GM12878 (cell line): ENCODE measurements at regions not wholly inside any gene's neighbourhood (a gene's known extent, or its start where the extent isn't known, plus 50 kb on each side); places are given as distances from the start of the nearest gene placed in this dataset.

ENCODE experiments used
- ATAC-seq: fragments of 200-7000 bp; cut with Tn5 transposase; 3 replicates; pipeline ENCODE4 v1.9.1; 2020; ENCODE audit warnings: mild to moderate bottlenecking, moderate library complexity
- BruUV-seq: library from RNA; stranded (reverse); fragments of 400-500 nt; replicated peaks from 2 replicates; lab custom pipeline; 2021; lab: Mats Ljungman, UMichigan
- CTCF ChIA-PET: fragments of 300-600 bp; sonication (Branson Sonifier 250); formaldehyde crosslinking; extraction: SDS; loops from one replicate; lab custom pipeline; 2021; ENCODE audit warnings: inconsistent platforms; lab: Yijun Ruan, JAX
- POLR2A ChIA-PET: fragments of 350-600 bp; formaldehyde crosslinking; extraction: SDS; loops from one replicate; lab custom pipeline; 2021; ENCODE audit warnings: inconsistent platforms; lab: Charles Lee
- RAD21 ChIA-PET: fragments of 300-600 bp; sonication (Branson Sonifier 250); formaldehyde crosslinking; loops from one replicate; lab custom pipeline; 2023; ENCODE audit warnings: antibody characterized with exemption; ENCODE audit not compliant: unreplicated experiment; lab: Charles Lee
- SMC1A ChIA-PET: fragments of 300-600 bp; sonication (Branson Sonifier 250); formaldehyde crosslinking; loops from one replicate; lab custom pipeline; 2023; ENCODE audit not compliant: unreplicated experiment, uncharacterized antibody; lab: Charles Lee
- DNase-seq: peaks from one replicate; pipeline ENCODE4 v3.0.0-alpha.2; 2011; ENCODE audit warnings: low read depth, low spot score
- FAIRE-seq: peaks from 3 replicates; lab custom pipeline; 2011; peaks lifted over from hg19 to GRCh38; lab: Jason Lieb, UNC
- H2AFZ ChIP-seq: 2 replicates; pipeline ENCODE4 v1.6.0; 2011; ENCODE audit warnings: low read depth, low read length, control low read depth; ENCODE audit not compliant: control insufficient read depth
- H3K27ac ChIP-seq: 2 replicates; pipeline ENCODE4 v1.5.1; 2011; ENCODE audit warnings: control low read depth; ENCODE audit not compliant: control insufficient read depth, insufficient read depth
- H3K27me3 ChIP-seq, 2 experiments: replicated peaks in 1 of 2; 2 replicates each; pipeline versions ENCODE4 v1.6.0 to v1.6.1; 2011; ENCODE audit warnings: low read length in 1 of 2; ENCODE audit not compliant: control insufficient read depth in 2 of 2, insufficient read depth in 2 of 2
- H3K36me3 ChIP-seq, 2 experiments: 2 replicates each; pipeline ENCODE4 v1.5.1; 2011; ENCODE audit warnings: low read length in 1 of 2; ENCODE audit not compliant: control insufficient read depth in 2 of 2, insufficient read depth in 2 of 2
- H3K4me1 ChIP-seq: 2 replicates; pipeline ENCODE4 v1.6.1; 2011; ENCODE audit warnings: mild to moderate bottlenecking, low read length, moderate library complexity, mixed read lengths; ENCODE audit not compliant: control insufficient read depth, insufficient read depth
- H3K4me2 ChIP-seq: 2 replicates; pipeline ENCODE4 v1.6.0; 2011; ENCODE audit warnings: control low read depth; ENCODE audit not compliant: control insufficient read depth, insufficient read depth
- H3K4me3 ChIP-seq: fragments of 200-600 bp; sonication (generic); 2 replicates; pipeline ENCODE4 v1.5.1; 2016
- H3K79me2 ChIP-seq: 2 replicates; pipeline ENCODE4 v1.6.0; 2011; ENCODE audit warnings: low read length; ENCODE audit not compliant: control insufficient read depth, insufficient read depth
- H3K9ac ChIP-seq: 2 replicates; pipeline ENCODE4 v1.8.0; 2011; ENCODE audit warnings: low read length, control low read depth, mixed read lengths; ENCODE audit not compliant: control insufficient read depth, insufficient read depth
- H3K9me3 ChIP-seq: replicated peaks from 3 replicates; pipeline ENCODE4 v1.5.1; 2011; ENCODE audit warnings: mild to moderate bottlenecking, low read length; ENCODE audit not compliant: control insufficient read depth, insufficient read depth
- H4K20me1 ChIP-seq: 2 replicates; pipeline ENCODE4 v1.6.0; 2011; ENCODE audit not compliant: control insufficient read depth, insufficient read depth
- BCL11A ChIP-seq: IDR thresholded peaks from 2 replicates; pipeline ENCODE4 v1.6.1; 2011; ENCODE audit warnings: low read depth, low read length
- CEBPB ChIP-seq, 2 experiments: fragments of 150-350 bp in 1 of 2; IDR thresholded peaks; 2 replicates each; pipeline ENCODE4 v1.6.1; 2012 to 2014; ENCODE audit warnings: low read depth in 2 of 2, low read length in 2 of 2, borderline replicate concordance in 1 of 2, inconsistent platforms in 1 of 2
- DPF2 ChIP-seq: fragments of 450-650 bp; IDR thresholded peaks from 2 replicates; pipeline ENCODE4 v1.6.1; 2017; ENCODE audit warnings: mild to moderate bottlenecking
- EP300 ChIP-seq, 2 experiments: fragments of 150-350 bp in 1 of 2; IDR thresholded peaks; 2 replicates each; pipeline ENCODE4 v1.6.1; 2011 to 2012; ENCODE audit warnings: low read depth in 2 of 2, low read length in 2 of 2, borderline replicate concordance in 1 of 2, improper control_type of control experiment in 1 of 2, inconsistent platforms in 1 of 2; ENCODE audit not compliant: control insufficient read depth in 1 of 2
- ESRRA ChIP-seq: IDR thresholded peaks from 2 replicates; pipeline ENCODE4 v1.6.1; 2012; ENCODE audit warnings: mild to moderate bottlenecking, low read length, improper control_type of control experiment
- FOS ChIP-seq: IDR thresholded peaks from 3 replicates; pipeline ENCODE4 v1.6.1; 2011; ENCODE audit warnings: borderline replicate concordance; ENCODE audit not compliant: insufficient read length; ENCODE audit errors: extremely low read depth
- HDAC2 ChIP-seq: fragments of 200-600 bp; sonication (generic); IDR thresholded peaks from 2 replicates; pipeline ENCODE4 v1.6.1; 2017
- IKZF1 ChIP-seq: fragments of 450-650 bp; conservative IDR thresholded peaks from 2 replicates; pipeline ENCODE4 v1.6.1; 2017; ENCODE audit warnings: antibody characterized with exemption, mild to moderate bottlenecking
- KAT2A ChIP-seq: conservative IDR thresholded peaks from 2 replicates; pipeline ENCODE4 v1.6.1; 2011; ENCODE audit warnings: low read depth, low read length; ENCODE audit not compliant: control insufficient read depth
- MEF2A ChIP-seq: IDR thresholded peaks from 2 replicates; pipeline ENCODE4 v1.6.1; 2011; ENCODE audit warnings: low read depth, mild to moderate bottlenecking, low read length, moderate library complexity; ENCODE audit not compliant: insufficient read depth
- NFYA ChIP-seq: IDR thresholded peaks from 2 replicates; pipeline ENCODE4 v1.6.1; 2011; ENCODE audit warnings: low read depth, mild to moderate bottlenecking, low read length, improper control_type of control experiment, borderline replicate concordance
- POLR2A ChIP-seq: IDR thresholded peaks from 2 replicates; pipeline ENCODE4 v1.6.1; 2011; ENCODE audit warnings: low read depth, mild to moderate bottlenecking, low read length
- SMAD5 ChIP-seq: IDR thresholded peaks from 2 replicates; pipeline ENCODE4 v1.6.1; 2016; ENCODE audit warnings: antibody characterized with exemption, low read depth
- TAF1 ChIP-seq: IDR thresholded peaks from 2 replicates; pipeline ENCODE4 v1.6.1; 2011; ENCODE audit warnings: mild to moderate bottlenecking, low read depth, low read length, borderline replicate concordance
- ZBTB11 ChIP-seq: fragments of 450-650 bp; formaldehyde crosslinking; IDR thresholded peaks from 2 replicates; pipeline ENCODE4 v1.5.0; 2022; ENCODE audit warnings: mild to moderate bottlenecking, missing genetic modification characterization
- ZBTB33 ChIP-seq: fragments of 450-650 bp; IDR thresholded peaks from 2 replicates; pipeline ENCODE4 v1.6.1; 2017; ENCODE audit warnings: mild to moderate bottlenecking
- ZNF274 ChIP-seq: IDR thresholded peaks from one replicate; pipeline ENCODE4 v1.8.0; 2011; ENCODE audit not compliant: insufficient read length, insufficient read depth
- WGBS: methylation state at CpG from one replicate; pipeline ENCODE4 v1.1.6; 2016; ENCODE audit warnings: low lambda C conversion rate; ENCODE audit not compliant: insufficient replicate concordance, insufficient coverage; ENCODE audit errors: missing lambda C conversion rate; 5-methylcytosine and 5-hydroxymethylcytosine counted together
- in situ Hi-C: fragments of 300-500 bp; cut with MboI; formaldehyde crosslinking; loops from 9 replicates; pipeline ENCODE4 v1.14.3; 2018; ENCODE audit warnings: mixed read lengths
- intact Hi-C: fragments of 100-400 bp; cut with micrococcal nuclease; formaldehyde crosslinking; loops from one replicate; pipeline ENCODE4 v1.14.2; 2022; ENCODE audit not compliant: unreplicated experiment
- TF ChIP-seq, protein P1 (sequence below): fragments of 450-650 bp; IDR thresholded peaks from 2 replicates; pipeline ENCODE4 v1.6.1; 2017; ENCODE audit warnings: mild to moderate bottlenecking, moderate library complexity

DNA sequence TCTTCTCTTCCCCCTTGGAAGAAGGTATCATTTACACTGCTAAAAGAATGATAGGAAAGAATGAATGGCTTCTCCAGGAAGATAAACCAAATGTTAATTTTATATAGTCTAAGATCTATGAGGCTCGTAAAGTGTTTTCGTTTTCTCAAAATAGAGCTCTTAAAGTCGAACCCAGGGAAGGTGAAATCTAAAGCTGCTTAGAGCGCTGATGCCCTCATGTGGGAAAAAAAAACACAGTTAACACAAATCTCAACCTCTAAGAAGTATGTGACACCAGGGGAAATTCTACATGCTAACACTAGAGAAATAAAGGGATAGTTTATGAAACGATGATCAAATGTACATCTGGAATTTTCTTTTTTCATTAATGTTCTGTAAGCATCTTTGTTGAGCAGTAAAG is 257.9 kb downstream of the RASEF start:
- SMC1A ChIA-PET = interaction anchor here (1.3 kb wide), 1 partner anchor 15 kb away, joined by 3 read pairs; no protein-coding TSS in a partner anchor

More for the DNA sequence above, 257.9 kb downstream of the RASEF start:
- WGBS = 1% methylated on average over 5 of the region's 5 CpGs
- RAD21 ChIA-PET = no interaction called here
- Histone ChIP-seq H3K9ac (no peak overlapping the region), H3K4me3 (no peak overlapping the region), H3K9me3 (no peaks in the 10 kb centered on the region), H2AFZ (no peak overlapping the region), H3K79me2 (no peaks in the 10 kb centered on the region), H3K27ac (no peak overlapping the region), H3K4me1 (no peaks in the 10 kb centered on the region), H3K4me2 (no peak overlapping the region), H3K27me3 (no peaks in the 10 kb centered on the region), H4K20me1 (no peaks in the 10 kb centered on the region), H3K36me3 (no peaks in the 10 kb centered on the region)
- intact Hi-C loops (no loop called here), in situ Hi-C loops (no loop called here)
- FAIRE-seq (no peak), ATAC-seq (no peak), DNase-seq (no peak)
- POLR2A ChIA-PET = no interaction called here
- TF ChIP-seq ZNF274 (no peak), CEBPB (IDR thresholded peaks at IDR 0.05; ENCODE audit: borderline replicate concordance in 1 of 2, low read depth in 2 of 2, low read length in 2 of 2) (no peak), NFYA (no peak), MEF2A (no peak), SMAD5 (no peak), FOS (no peak), IKZF1 (no peak), ZBTB11 (CRISPR knock-in tag) (no peak), EP300 (IDR thresholded peaks at IDR 0.05; ENCODE audit: borderline replicate concordance in 1 of 2, control insufficient read depth in 1 of 2, low read depth in 2 of 2, low read length in 2 of 2) (no peak), HDAC2 (no peak), BCL11A (no peak), ESRRA (no peak), KAT2A (no peak), TAF1 (no peak), DPF2 (no peak), POLR2A (no peak), ZBTB33 (no peak)
- TF ChIP-seq, protein P1, sequence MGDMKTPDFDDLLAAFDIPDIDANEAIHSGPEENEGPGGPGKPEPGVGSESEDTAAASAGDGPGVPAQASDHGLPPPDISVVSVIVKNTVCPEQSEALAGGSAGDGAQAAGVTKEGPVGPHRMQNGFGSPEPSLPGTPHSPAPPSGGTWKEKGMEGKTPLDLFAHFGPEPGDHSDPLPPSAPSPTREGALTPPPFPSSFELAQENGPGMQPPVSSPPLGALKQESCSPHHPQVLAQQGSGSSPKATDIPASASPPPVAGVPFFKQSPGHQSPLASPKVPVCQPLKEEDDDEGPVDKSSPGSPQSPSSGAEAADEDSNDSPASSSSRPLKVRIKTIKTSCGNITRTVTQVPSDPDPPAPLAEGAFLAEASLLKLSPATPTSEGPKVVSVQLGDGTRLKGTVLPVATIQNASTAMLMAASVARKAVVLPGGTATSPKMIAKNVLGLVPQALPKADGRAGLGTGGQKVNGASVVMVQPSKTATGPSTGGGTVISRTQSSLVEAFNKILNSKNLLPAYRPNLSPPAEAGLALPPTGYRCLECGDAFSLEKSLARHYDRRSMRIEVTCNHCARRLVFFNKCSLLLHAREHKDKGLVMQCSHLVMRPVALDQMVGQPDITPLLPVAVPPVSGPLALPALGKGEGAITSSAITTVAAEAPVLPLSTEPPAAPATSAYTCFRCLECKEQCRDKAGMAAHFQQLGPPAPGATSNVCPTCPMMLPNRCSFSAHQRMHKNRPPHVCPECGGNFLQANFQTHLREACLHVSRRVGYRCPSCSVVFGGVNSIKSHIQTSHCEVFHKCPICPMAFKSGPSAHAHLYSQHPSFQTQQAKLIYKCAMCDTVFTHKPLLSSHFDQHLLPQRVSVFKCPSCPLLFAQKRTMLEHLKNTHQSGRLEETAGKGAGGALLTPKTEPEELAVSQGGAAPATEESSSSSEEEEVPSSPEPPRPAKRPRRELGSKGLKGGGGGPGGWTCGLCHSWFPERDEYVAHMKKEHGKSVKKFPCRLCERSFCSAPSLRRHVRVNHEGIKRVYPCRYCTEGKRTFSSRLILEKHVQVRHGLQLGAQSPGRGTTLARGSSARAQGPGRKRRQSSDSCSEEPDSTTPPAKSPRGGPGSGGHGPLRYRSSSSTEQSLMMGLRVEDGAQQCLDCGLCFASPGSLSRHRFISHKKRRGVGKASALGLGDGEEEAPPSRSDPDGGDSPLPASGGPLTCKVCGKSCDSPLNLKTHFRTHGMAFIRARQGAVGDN = no peak
- BruUV-seq = no TSS peak
- CTCF ChIA-PET = no interaction called here
